ENCODE measurements at regions not wholly inside any gene's neighbourhood (a gene's known extent, or its start where the extent isn't known, plus 50 kb on each side); places are given as distances from the start of the nearest gene placed in this dataset.

DNA sequence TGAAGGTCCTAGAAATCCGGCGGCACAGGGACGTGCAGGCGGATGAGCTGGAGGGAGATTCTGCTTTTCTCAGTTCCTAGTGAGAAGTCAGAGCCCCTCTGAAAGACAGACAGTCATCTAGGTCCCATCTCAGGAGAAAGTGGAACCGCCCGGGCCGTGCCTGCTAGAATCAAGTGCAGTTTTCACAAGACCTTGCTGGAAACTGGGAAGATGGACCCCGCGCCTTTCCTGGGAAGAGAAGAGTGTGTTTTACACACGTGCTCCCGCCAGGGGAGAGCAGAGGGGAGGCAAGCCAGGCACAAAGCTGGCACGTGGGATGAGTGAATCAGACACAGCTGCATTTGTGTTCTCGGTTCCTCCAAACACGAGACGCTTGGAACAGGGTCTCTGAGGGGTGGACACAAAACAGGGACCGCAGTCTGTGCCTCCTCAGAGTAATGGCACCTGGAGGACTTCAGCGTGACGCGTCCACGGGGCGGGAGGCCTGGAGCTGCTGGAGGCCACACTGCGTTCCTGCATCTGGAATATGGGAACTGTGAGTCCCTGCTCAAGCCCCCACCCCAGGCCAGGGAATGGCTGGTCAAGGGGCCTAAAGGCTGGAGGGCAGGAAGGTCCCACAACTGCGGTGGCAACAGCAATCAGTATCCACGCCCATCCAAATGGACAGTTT lies 218.3 kb downstream of the BRD1 start:
- DNase-seq (ENCODE audit: extremely low read depth in 1 of 2, low read depth in 1 of 2), result no peak

DNA sequence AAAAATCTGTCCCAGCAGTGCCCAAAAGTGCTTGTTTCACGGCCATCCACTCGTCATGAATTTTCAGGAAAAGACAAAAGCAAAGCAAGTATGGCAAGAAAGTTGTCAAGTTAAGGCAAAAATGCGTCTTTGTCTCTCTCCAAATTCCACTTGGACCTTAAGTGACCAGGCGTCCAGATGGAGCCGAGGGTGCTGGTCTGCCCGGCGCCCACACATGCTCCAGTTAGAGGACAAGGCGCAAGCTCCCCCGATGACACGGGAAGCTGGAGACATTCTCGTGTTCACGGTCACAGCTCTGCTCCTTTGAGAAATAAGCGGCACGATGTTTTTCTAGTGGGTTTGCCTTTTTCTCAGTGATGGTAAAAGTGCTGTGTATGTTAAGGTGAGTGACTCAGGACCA lies 219.0 kb downstream of the BRD1 start:
- no peak for DNase-seq (ENCODE audit: extremely low read depth in 1 of 2, low read depth in 1 of 2)

DNA sequence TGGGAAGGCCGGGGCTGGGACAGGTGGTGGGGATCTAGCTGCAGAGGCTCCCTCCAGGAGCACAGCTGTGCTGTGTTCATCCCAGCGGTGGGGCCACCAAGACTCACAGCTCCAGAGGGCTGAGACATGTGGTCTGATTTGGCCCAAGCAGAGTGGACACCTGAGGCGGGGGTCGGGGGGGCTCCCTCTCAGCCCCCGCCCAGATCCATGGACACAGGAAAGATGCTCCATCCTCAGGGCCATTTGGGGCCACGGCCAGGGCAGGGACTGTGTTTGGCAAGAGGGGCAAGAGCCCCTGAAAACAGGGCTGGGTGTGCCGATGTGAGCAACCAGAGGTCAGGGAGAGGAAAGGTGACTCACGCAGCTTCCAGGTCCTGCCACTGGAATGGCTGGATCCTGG lies 219.4 kb downstream of the BRD1 start:
- no peak for DNase-seq (ENCODE audit: extremely low read depth in 1 of 2, low read depth in 1 of 2)

DNA sequence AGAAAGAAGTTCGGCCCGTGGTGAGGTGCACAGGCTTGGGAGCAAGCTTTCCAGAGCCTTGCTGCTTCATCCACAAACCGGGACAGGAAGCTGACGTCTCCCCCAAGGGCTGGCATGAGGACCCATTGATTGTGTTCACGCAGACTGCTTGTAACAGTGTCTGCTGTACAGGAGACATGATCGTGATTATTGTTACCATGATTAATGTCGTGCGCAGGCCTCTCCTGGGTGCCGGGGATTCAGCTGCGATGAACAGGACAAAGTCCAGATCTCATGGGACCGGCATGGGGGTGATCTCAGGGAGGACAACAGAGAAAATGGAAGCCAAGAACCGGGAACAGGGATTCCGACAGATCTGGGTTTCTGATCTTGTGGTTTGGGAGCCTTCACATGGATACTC lies 219.9 kb downstream of the BRD1 start:
- DNase-seq (ENCODE audit: extremely low read depth in 1 of 2, low read depth in 1 of 2), result no peak

DNA sequence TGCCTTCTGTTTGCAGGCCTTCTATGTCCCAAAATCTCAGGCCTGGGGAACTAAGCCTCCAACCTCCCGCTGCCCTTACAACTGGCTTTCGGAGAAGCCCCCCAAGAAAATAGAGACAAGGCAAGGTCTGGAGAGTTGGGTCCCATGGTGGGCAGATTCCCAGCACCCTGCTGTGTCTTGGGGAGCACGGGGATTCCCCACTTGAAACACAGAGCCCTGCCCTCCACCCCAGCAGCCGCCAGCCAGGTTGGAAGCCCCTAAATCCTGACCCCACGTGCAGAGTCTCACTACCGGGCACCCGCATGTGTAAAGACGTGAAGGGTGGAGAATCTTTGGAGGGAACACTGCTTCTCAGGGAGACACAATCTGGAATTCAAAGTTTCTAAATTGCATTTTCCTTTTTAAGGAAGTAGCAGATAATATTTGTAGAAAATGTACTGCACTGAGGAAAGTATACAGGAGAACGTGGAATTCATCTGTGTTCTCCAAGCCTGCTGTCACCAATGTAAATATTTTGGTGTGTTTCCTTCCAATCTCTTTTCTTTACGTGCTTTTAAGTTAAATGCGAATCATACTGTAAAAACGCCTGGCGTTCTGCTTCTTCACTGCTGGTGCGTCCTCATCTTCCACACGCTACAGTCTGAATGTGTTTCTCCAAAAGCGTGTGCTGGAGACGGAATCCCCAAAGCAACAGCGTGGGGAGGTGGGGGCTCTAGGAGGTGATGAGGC lies 220.9 kb downstream of the BRD1 start:
- DNase-seq (ENCODE audit: extremely low read depth in 1 of 2, low read depth in 1 of 2), result no peak

DNA sequence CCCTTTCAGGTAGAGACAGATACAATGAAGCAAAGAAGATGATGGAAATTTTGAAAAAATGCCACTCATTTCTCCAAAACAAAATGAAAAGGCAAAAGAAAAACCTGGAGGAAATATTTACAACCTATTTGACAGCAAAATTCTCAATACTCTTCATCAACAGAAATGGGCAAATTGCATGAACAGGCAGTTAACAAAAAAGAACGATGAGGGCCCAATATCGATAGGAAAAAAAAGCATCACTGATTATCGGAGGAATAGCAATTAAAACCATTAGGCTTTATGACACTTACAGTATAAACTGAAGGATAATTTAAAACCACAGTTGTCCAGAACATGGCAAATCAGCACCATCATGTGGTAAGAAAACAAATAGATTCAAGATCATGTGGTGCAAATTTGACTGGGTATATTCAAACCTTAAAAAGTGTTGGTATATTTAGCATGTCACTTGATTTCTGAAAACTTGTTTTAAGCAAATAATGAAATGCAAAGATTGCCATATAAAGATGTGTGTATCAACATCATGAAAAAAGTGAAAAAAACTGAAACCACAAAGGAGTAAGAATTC lies 222.9 kb downstream of the BRD1 start:
- no peak for DNase-seq (ENCODE audit: extremely low read depth in 1 of 2, low read depth in 1 of 2)

DNA sequence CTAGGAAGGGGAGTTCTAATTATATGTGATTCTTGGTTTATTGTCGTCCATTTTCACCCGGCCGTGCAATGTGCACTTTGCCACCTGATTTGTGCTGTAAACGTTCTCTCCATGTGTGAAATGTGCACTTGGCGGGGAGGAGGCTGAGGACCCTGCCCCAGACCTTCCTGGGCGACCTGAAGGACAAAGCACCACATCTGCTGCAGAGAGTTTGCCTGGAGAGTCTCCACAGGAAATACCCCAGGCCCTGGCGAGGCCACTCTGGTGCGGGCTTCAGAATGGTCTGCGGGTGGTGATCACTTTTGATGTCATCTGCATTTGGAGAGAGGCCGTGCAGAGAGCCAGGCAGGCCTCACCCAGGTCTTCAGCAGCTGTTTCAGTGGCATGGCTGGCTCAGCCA lies 224.7 kb downstream of the BRD1 start:
- no peak for DNase-seq (ENCODE audit: extremely low read depth in 1 of 2, low read depth in 1 of 2)

DNA sequence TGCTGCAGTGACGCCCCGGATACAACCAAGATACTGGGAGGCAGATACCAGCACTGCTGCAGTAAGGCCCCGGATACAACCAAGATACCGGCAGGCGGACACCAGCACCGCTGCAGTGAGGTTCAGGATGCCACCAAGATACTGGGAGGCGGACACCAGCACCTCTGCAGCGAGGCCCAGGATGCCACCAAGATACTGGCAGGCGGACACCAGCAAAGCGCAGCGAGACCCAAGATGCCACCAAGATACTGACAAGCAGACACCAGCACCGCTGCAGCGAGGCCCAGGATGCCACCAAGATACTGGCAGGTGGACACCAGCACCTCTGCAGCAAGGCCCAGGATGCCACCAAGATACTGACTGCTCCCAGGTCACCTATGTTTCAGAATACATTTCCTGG lies 225.2 kb downstream of the BRD1 start:
- DNase-seq (ENCODE audit: extremely low read depth in 1 of 2, low read depth in 1 of 2), result no peak

DNA sequence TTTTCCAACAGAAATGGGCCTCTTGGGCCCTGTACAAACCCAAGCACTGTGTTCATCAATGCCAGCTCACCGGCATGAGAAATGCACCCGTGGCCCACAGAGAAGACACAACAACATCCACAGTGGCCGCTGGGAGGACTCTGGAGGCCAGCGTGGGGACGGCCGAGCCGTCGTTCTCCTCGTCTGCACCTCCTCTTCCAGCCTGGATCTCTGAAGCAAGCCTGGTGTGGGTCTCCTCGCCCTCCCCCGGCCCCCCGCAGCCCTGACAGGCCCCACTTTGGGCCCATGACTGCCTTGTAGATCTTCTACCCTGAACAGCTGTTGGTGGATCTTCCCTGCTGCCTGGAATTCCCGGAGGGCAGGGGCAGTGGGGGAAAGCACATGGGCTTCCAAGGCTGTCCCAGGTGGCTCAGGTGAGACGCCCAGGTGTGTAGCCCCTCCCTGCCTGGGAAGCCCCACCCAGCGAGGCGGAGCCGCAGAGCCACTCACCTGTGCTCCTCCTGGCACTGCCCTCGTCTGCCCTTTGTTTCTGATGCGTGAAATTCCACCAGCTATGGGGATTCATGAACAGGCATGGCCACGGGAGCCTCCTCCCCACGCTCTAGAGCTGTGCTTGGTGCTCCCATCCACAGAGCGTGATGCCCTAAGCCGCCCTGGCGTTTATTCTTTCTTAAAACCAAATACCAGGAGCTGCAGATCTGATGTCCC lies 225.9 kb downstream of the BRD1 start:
- DNase-seq (ENCODE audit: extremely low read depth in 1 of 2, low read depth in 1 of 2), result no peak

DNA sequence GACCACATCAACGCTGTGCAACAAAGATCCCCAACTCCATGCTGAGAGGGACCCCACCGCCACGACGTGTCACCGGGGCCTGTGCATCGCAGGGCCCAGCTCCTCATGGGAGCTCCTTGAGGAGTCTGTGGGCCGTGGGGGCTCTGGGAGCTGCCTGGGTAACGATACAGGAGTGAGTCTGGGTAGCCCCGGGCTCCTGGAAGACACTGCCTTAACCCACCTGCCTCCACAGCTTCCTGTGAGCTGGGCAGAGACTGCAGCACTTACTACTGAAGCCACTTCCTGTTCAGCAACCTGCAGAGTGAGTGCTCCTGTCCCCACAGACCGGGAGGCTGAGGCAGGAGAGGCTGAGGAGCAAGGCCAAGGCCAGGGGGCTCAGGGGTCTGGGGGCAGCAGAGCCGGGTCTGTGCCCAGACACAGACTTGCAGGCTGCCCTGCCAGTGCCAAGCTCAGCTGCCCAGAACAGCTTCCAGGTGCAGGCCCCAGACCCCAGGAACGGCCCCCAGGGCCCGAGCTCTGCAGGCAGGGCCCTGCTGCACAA lies 226.7 kb downstream of the BRD1 start:
- no peak for DNase-seq (ENCODE audit: extremely low read depth in 1 of 2, low read depth in 1 of 2)

DNA sequence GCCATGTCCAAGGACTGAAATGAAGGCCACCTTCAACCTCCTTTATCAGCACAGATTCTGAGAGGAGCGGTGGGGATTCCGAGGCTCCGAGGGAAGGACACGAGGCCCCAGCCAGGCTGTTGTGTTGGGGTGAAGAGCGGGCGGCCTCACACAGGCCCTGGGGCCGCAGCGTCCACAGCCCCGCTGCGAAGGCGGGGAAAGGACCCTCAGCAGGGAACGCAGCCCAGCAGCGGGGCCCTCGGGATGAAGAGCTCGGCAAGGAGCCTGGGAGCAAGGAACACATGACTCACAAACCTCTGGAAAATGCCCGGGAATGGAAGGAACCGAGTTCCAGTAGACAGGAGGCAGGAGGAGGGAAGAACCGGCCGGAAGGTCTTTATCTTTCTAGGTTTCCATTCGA lies 227.2 kb downstream of the BRD1 start:
- DNase-seq (ENCODE audit: extremely low read depth in 1 of 2, low read depth in 1 of 2), result no peak

DNA sequence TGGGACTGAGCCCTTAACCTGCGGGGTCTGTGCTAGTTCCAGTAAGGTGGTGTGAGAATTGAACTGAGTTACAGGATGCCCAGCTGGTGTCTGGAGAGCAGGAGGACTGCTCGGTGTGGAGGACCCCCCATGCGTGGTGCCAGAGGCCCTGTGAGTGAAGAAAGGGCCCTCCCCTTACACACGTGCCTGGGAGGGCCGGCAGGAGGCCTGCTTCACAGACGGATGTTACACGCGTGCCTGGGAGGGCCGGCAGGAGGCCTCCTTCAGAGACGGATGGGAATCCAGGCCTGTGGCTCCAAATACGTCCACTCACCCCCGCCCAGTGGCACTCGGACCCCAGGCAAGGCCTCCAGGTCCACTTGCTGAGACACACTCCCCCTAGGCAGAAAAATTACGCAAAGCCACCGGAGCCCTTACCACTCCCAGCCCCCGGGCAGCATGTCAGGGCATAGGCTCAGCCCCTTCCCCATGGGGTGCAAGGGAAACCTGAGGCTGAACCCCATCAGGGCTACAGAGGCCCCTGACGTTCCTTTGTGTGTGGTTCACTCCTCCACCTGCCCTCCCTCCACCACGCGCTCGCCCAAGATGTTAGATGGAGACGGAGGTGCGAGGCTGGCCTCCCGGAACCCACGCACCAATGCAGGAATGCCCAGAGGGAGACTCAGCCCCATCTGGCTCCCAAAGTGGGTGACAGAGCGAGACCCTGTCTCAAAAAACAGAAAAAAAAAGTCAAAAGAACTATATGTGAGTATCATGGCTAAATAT lies 227.8 kb downstream of the BRD1 start:
- DNase-seq (ENCODE audit: extremely low read depth in 1 of 2, low read depth in 1 of 2), result no peak

DNA sequence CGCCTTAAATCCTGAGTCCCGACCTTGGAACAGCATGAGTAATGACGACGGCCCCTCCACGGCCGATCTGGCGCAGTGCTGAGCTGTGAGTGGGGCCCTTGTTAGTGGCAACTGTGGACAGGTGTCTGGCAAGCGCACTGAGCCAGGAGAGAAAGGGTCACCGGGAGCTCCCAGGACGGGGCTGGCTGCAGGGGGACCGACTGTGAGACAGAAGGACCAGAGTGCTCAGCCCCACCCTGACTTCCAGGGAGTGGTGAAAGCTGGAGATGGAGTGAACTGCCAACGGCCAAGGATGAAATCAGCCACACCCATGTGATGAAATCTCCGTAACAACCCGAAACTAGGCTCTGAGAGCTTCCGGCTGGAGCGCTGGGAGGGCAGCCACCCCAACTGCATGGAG lies 228.6 kb downstream of the BRD1 start:
- no peak for DNase-seq (ENCODE audit: extremely low read depth in 1 of 2, low read depth in 1 of 2)

DNA sequence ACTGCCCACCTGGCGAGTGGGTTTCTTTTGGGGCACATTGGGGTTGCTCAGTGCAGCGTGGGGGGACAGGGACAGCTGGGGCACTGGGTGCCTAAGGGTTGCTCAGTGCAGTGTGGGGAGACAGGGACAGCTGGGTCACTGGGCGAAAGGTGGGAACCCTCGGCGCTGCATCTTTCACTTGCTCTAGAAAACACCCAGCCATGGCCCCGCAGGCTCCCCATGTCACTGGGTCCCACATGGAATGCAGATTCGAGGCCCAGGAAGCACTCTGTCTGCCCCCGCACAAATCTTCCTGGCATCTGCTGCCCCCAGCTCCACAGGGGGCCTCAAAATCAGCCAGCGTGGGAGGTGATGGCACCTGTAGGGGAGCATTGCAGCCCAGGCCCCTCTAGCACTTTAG lies 229.3 kb downstream of the BRD1 start:
- no peak for DNase-seq (ENCODE audit: extremely low read depth in 1 of 2, low read depth in 1 of 2)

DNA sequence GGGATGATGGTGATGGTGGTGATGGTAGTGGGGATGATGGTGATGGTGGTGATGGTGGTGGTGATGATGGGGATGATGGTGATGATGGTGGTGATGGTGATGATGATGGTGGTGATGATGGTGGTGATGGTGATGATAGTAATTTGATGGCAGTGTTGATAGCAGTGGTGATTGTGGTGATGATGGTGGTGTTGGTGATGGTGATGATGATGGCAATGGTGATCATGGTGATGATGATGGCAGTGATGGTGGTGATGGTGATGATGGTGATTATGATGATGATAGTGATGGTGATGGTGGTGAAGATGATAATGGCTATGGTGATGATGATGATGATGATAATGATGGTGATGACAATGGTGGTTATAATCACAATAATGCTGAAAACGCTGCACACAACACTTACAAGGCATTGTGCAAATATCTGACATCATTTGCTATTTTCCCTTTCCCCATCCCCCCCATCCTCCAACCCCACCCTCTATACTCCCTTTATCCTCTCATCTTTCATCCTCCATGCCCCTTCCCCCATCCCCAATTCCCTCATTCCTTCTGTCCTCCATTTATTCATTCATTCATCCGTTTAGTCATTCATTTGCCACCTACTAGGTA lies 230.1 kb downstream of the BRD1 start:
- DNase-seq (ENCODE audit: extremely low read depth in 1 of 2, low read depth in 1 of 2), result no peak

DNA sequence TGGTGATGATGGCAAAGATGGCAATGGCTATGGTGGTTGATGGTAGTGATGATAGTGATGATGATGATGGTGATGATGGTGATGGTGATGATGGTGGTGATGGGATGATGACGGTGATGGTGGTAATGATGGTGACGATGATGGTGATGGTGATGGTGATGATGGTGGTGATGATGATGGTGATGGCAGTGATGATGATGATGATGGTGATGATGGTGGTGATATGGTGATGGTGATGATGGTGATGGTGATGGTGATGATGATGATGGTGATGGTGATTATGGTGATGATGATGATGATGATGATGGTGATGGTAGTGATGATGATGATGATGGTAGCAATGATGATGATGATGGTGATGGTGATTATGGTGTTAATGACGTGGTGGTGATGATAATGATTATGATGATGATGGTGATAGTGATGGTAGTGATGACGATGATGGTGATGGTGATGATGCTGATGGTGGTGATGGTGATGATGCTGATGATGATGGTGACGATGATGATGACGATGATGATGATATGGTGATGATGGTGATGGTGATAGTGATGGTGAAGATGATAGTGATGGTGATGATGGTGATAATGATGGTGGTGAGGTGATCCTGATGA lies 232.1 kb downstream of the BRD1 start:
- no peak for DNase-seq (ENCODE audit: extremely low read depth in 1 of 2, low read depth in 1 of 2)

DNA sequence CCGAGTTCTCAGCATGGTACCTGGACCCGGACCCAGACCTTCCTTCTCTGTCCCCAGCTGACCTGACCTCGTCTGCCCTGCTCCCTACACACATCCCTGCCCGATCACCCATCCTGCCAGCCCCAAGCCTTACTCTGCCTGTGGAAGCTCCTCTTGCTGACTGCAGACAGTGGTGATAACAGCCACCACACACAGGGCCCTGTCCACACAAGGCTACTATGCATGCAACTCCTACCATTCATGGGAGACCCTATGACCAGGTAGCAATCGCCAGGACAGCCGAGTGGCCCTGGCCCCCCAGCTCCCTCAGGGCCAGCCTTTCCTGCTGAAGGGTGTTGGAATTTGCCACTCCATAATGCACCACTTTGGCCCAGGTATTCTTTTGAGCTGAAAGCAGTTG lies 233.6 kb downstream of the BRD1 start:
- DNase-seq (ENCODE audit: extremely low read depth in 1 of 2, low read depth in 1 of 2), result no peak

DNA sequence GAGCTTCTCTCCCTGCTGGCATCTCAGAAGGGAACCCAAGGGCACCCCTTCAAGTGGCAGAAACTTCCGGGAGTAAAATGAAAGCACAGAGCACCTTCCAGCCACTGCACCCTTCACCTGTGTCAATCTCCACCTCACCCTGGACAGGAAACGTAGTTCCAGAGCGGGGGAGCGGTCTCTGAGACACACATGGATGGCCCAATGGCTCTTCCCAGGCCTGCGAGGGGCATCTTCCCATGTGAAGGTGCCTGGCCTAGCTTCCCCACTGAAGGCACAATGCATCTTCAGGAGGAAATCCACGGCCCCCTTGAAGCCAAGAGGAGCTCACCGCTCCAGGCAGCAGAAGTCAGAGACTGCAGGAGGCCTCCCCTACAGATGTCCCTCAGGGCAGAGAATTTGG lies 234.2 kb downstream of the BRD1 start:
- DNase-seq (ENCODE audit: extremely low read depth in 1 of 2, low read depth in 1 of 2), result no peak

DNA sequence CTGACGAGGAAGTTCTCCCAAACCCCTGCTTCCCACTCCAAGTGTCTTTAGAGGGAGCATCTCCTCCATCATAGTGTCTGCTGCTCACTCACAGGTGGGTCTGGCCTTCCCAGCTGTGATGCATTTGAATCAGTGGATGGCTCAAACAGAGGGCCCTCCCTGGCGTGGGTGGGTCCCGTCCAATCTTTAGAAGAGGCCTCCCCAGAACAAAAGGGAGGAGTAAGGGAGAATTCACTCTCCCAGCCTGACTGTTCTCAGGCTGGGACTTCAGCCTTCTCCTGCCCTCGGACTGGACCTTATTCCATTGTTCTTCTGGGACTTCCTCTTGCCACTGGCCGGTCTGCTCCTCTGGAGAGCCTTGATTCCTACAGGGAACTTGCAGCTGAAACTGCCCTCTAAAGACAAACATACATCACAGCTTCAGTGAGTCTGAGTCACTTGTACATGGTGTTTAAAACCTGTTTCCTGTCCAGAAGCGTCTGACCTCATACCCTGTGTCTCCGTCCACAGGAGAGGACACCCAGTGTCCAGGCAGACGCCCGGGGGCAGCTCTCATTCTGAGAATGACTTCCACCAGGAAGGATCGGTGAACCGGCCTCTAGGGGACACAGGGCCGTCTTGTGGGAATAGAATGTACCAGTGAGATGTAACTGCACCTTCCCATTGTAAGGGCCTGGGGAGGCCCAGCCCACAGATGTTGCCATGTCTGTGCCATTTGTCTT lies 234.7 kb downstream of the BRD1 start:
- no peak for DNase-seq (ENCODE audit: extremely low read depth in 1 of 2, low read depth in 1 of 2)
